GM12878 (cell line): ENCODE measurements at regions not wholly inside any gene's neighbourhood (a gene's known extent, or its start where the extent isn't known, plus 50 kb on each side); places are given as distances from the start of the nearest gene placed in this dataset.

Experiments
- ATAC-seq: fragments of 200-7000 bp; cut with Tn5 transposase; 3 replicates; pipeline ENCODE4 v1.9.1; 2020; ENCODE audit warnings: mild to moderate bottlenecking, moderate library complexity
- BruUV-seq: library from RNA; stranded (reverse); fragments of 400-500 nt; replicated peaks from 2 replicates; lab custom pipeline; 2021; lab: Mats Ljungman, UMichigan
- CTCF ChIA-PET: fragments of 300-600 bp; sonication (Branson Sonifier 250); formaldehyde crosslinking; extraction: SDS; loops from one replicate; lab custom pipeline; 2021; ENCODE audit warnings: inconsistent platforms; lab: Yijun Ruan, JAX
- POLR2A ChIA-PET: fragments of 350-600 bp; formaldehyde crosslinking; extraction: SDS; loops from one replicate; lab custom pipeline; 2021; ENCODE audit warnings: inconsistent platforms; lab: Charles Lee
- RAD21 ChIA-PET: fragments of 300-600 bp; sonication (Branson Sonifier 250); formaldehyde crosslinking; loops from one replicate; lab custom pipeline; 2023; ENCODE audit warnings: antibody characterized with exemption; ENCODE audit not compliant: unreplicated experiment; lab: Charles Lee
- SMC1A ChIA-PET: fragments of 300-600 bp; sonication (Branson Sonifier 250); formaldehyde crosslinking; loops from one replicate; lab custom pipeline; 2023; ENCODE audit not compliant: unreplicated experiment, uncharacterized antibody; lab: Charles Lee
- DNase-seq: peaks from one replicate; pipeline ENCODE4 v3.0.0-alpha.2; 2011; ENCODE audit warnings: low read depth, low spot score
- FAIRE-seq: peaks from 3 replicates; lab custom pipeline; 2011; peaks lifted over from hg19 to GRCh38; lab: Jason Lieb, UNC
- H2AFZ ChIP-seq: 2 replicates; pipeline ENCODE4 v1.6.0; 2011; ENCODE audit warnings: low read depth, low read length, control low read depth; ENCODE audit not compliant: control insufficient read depth
- H3K27ac ChIP-seq: 2 replicates; pipeline ENCODE4 v1.5.1; 2011; ENCODE audit warnings: control low read depth; ENCODE audit not compliant: control insufficient read depth, insufficient read depth
- H3K27me3 ChIP-seq, 2 experiments: replicated peaks in 1 of 2; 2 replicates each; pipeline versions ENCODE4 v1.6.0 to v1.6.1; 2011; ENCODE audit warnings: low read length in 1 of 2; ENCODE audit not compliant: control insufficient read depth in 2 of 2, insufficient read depth in 2 of 2
- H3K36me3 ChIP-seq, 2 experiments: 2 replicates each; pipeline ENCODE4 v1.5.1; 2011; ENCODE audit warnings: low read length in 1 of 2; ENCODE audit not compliant: control insufficient read depth in 2 of 2, insufficient read depth in 2 of 2
- H3K4me1 ChIP-seq: 2 replicates; pipeline ENCODE4 v1.6.1; 2011; ENCODE audit warnings: mild to moderate bottlenecking, low read length, moderate library complexity, mixed read lengths; ENCODE audit not compliant: control insufficient read depth, insufficient read depth
- H3K4me2 ChIP-seq: 2 replicates; pipeline ENCODE4 v1.6.0; 2011; ENCODE audit warnings: control low read depth; ENCODE audit not compliant: control insufficient read depth, insufficient read depth
- H3K4me3 ChIP-seq: fragments of 200-600 bp; sonication (generic); 2 replicates; pipeline ENCODE4 v1.5.1; 2016
- H3K79me2 ChIP-seq: 2 replicates; pipeline ENCODE4 v1.6.0; 2011; ENCODE audit warnings: low read length; ENCODE audit not compliant: control insufficient read depth, insufficient read depth
- H3K9ac ChIP-seq: 2 replicates; pipeline ENCODE4 v1.8.0; 2011; ENCODE audit warnings: low read length, control low read depth, mixed read lengths; ENCODE audit not compliant: control insufficient read depth, insufficient read depth
- H3K9me3 ChIP-seq: replicated peaks from 3 replicates; pipeline ENCODE4 v1.5.1; 2011; ENCODE audit warnings: mild to moderate bottlenecking, low read length; ENCODE audit not compliant: control insufficient read depth, insufficient read depth
- H4K20me1 ChIP-seq: 2 replicates; pipeline ENCODE4 v1.6.0; 2011; ENCODE audit not compliant: control insufficient read depth, insufficient read depth
- ATF3 ChIP-seq: IDR thresholded peaks from 2 replicates; pipeline ENCODE4 v1.6.1; 2011; ENCODE audit warnings: low read depth, mild to moderate bottlenecking, low read length, moderate library complexity, borderline replicate concordance; ENCODE audit errors: extremely low read depth
- CHD2 ChIP-seq: IDR thresholded peaks from 2 replicates; pipeline ENCODE4 v1.6.1; 2011; ENCODE audit warnings: low read depth, low read length, improper control_type of control experiment, borderline replicate concordance
- CREM ChIP-seq: IDR thresholded peaks from 2 replicates; pipeline ENCODE4 v1.6.1; 2014; ENCODE audit warnings: antibody characterized with exemption, low read depth
- HDGF ChIP-seq: fragments of 450-650 bp; IDR thresholded peaks from 2 replicates; pipeline ENCODE4 v1.6.1; 2016; ENCODE audit warnings: antibody characterized with exemption
- MYB ChIP-seq: fragments of 150-350 bp; IDR thresholded peaks from 2 replicates; pipeline ENCODE4 v1.6.1; 2014; ENCODE audit warnings: mild to moderate bottlenecking, low read depth, low read length, borderline replicate concordance
- NFYB ChIP-seq: IDR thresholded peaks from 2 replicates; pipeline ENCODE4 v1.6.1; 2011; ENCODE audit warnings: low read depth, mild to moderate bottlenecking, low read length, improper control_type of control experiment, moderate library complexity; ENCODE audit not compliant: insufficient read depth
- NR2C1 ChIP-seq: fragments of 450-650 bp; IDR thresholded peaks from 2 replicates; pipeline ENCODE4 v1.6.1; 2017; ENCODE audit warnings: antibody characterized with exemption, mild to moderate bottlenecking, moderate library complexity
- RAD51 ChIP-seq: fragments of 450-650 bp; IDR thresholded peaks from 2 replicates; pipeline ENCODE4 v1.6.1; 2016; ENCODE audit warnings: moderate library complexity, mild to moderate bottlenecking, inconsistent platforms
- RFX5 ChIP-seq: IDR thresholded peaks from 2 replicates; pipeline ENCODE4 v1.6.1; 2011; ENCODE audit warnings: low read depth, low read length, improper control_type of control experiment
- USF1 ChIP-seq: IDR thresholded peaks from 2 replicates; pipeline ENCODE4 v1.6.1; 2011; ENCODE audit warnings: borderline replicate concordance, low read depth, mild to moderate bottlenecking, moderate library complexity, mixed read lengths, low read length; ENCODE audit not compliant: insufficient read depth; ENCODE audit errors: extremely low read length
- ZBTB4 ChIP-seq: fragments of 450-650 bp; formaldehyde crosslinking; IDR thresholded peaks from 2 replicates; pipeline ENCODE4 v1.4.0; 2022; ENCODE audit warnings: mild to moderate bottlenecking, moderate library complexity
- ZNF207 ChIP-seq: fragments of 450-650 bp; IDR thresholded peaks from 2 replicates; pipeline ENCODE4 v1.6.1; 2014; ENCODE audit warnings: antibody characterized with exemption, mild to moderate bottlenecking, borderline replicate concordance
- WGBS: methylation state at CpG from one replicate; pipeline ENCODE4 v1.1.6; 2016; ENCODE audit warnings: low lambda C conversion rate; ENCODE audit not compliant: insufficient replicate concordance, insufficient coverage; ENCODE audit errors: missing lambda C conversion rate; 5-methylcytosine and 5-hydroxymethylcytosine counted together
- in situ Hi-C: fragments of 300-500 bp; cut with MboI; formaldehyde crosslinking; loops from 9 replicates; pipeline ENCODE4 v1.14.3; 2018; ENCODE audit warnings: mixed read lengths
- intact Hi-C: fragments of 100-400 bp; cut with micrococcal nuclease; formaldehyde crosslinking; loops from one replicate; pipeline ENCODE4 v1.14.2; 2022; ENCODE audit not compliant: unreplicated experiment
- TF ChIP-seq, protein P1 (sequence below): fragments of 450-650 bp; IDR thresholded peaks from 2 replicates; pipeline ENCODE4 v1.6.1; 2016; ENCODE audit warnings: mild to moderate bottlenecking
- TF ChIP-seq, protein P2 (sequence below): fragments of 450-650 bp; IDR thresholded peaks from 2 replicates; pipeline ENCODE4 v1.6.1; 2017; ENCODE audit warnings: antibody characterized with exemption, mild to moderate bottlenecking, moderate library complexity

DNA sequence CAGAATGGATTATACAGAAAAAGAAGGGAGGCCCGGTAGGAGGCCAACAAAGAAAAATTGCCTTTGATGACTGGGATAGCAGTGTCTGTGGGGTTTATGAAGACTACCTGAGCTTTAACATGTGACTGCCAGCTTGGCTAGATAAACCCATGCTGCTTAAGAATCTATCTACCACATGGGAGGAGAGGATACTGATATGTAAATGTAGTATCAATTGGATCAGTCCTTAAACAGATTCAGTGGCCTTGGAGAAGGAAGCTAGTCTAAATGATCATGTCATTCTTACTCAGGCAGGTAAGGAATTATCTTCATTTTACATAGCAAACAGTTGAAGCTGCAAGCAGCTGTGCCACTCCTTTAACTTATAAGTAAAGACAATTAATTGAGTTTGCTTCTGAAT is 50.0 kb upstream of the SYNPR start:
- ATAC-seq (no peak), FAIRE-seq (no peak), DNase-seq (no peak)
- H3K4me2 ChIP-seq: no peak overlapping the region
- H2AFZ ChIP-seq: no peak overlapping the region
- H3K27ac ChIP-seq: no peak overlapping the region
- no peak overlapping the region for H3K4me3 ChIP-seq
- no peaks in the 10 kb centered on the region for H4K20me1 ChIP-seq
- no TSS peak for BruUV-seq
- ChIA-PET RAD21 (interaction anchor here (0.9 to 1.4 kb wide), 2 partner anchors 562 to 605 kb away, joined by 3 read pairs; no protein-coding TSS in a partner anchor), CTCF (interaction anchor here (0.8 to 1.6 kb wide), 6 partner anchors 16 to 898 kb away, joined by 3 to 7 read pairs (median 5); no protein-coding TSS in a partner anchor), SMC1A (interaction anchor here (0.6 to 2.0 kb wide), 3 partner anchors 28 to 562 kb away, joined by 3 to 8 read pairs (median 3); no protein-coding TSS in a partner anchor), POLR2A (no interaction called here)
- H3K27me3 ChIP-seq: no peaks in the 10 kb centered on the region
- no peak overlapping the region for H3K9ac ChIP-seq
- H3K4me1 ChIP-seq: no peaks in the 10 kb centered on the region
- H3K9me3 ChIP-seq: no peaks in the 10 kb centered on the region; the same call in 2 of the 3 replicates
- intact Hi-C loops (loop anchor here (2.0 kb wide), 1 partner anchor 603 kb away; no protein-coding TSS in a partner anchor), in situ Hi-C loops (loop anchor here (5.0 kb wide), 1 partner anchor 561 kb away; no protein-coding TSS in a partner anchor)
- H3K79me2 ChIP-seq: no peaks in the 10 kb centered on the region
- 57% methylated on average over 1 of the region's 1 CpG for WGBS
- H3K36me3 ChIP-seq: no peaks in the 10 kb centered on the region
- TF ChIP-seq, protein P1, sequence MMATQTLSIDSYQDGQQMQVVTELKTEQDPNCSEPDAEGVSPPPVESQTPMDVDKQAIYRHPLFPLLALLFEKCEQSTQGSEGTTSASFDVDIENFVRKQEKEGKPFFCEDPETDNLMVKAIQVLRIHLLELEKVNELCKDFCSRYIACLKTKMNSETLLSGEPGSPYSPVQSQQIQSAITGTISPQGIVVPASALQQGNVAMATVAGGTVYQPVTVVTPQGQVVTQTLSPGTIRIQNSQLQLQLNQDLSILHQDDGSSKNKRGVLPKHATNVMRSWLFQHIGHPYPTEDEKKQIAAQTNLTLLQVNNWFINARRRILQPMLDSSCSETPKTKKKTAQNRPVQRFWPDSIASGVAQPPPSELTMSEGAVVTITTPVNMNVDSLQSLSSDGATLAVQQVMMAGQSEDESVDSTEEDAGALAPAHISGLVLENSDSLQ: no peak
- no peak for TF ChIP-seq NFYB
- TF ChIP-seq ZNF207: no peak
- TF ChIP-seq ZBTB4 (CRISPR knock-in tag): no peak
- TF ChIP-seq, protein P2, sequence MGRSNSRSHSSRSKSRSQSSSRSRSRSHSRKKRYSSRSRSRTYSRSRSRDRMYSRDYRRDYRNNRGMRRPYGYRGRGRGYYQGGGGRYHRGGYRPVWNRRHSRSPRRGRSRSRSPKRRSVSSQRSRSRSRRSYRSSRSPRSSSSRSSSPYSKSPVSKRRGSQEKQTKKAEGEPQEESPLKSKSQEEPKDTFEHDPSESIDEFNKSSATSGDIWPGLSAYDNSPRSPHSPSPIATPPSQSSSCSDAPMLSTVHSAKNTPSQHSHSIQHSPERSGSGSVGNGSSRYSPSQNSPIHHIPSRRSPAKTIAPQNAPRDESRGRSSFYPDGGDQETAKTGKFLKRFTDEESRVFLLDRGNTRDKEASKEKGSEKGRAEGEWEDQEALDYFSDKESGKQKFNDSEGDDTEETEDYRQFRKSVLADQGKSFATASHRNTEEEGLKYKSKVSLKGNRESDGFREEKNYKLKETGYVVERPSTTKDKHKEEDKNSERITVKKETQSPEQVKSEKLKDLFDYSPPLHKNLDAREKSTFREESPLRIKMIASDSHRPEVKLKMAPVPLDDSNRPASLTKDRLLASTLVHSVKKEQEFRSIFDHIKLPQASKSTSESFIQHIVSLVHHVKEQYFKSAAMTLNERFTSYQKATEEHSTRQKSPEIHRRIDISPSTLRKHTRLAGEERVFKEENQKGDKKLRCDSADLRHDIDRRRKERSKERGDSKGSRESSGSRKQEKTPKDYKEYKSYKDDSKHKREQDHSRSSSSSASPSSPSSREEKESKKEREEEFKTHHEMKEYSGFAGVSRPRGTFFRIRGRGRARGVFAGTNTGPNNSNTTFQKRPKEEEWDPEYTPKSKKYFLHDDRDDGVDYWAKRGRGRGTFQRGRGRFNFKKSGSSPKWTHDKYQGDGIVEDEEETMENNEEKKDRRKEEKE: no peak
- TF ChIP-seq CREM: no peak
- no peak for TF ChIP-seq HDGF
- no peak for TF ChIP-seq RAD51
- no peak for TF ChIP-seq RFX5
- no peak for TF ChIP-seq NR2C1
- no peak for TF ChIP-seq ATF3
- TF ChIP-seq CHD2: no peak
- no peak for TF ChIP-seq MYB
- no peak for TF ChIP-seq USF1
